GM18505 (cell line): ENCODE measurements at regions not wholly inside any gene's neighbourhood (a gene's known extent, or its start where the extent isn't known, plus 50 kb on each side); places are given as distances from the start of the nearest gene placed in this dataset.

Experiments
- ATAC-seq: cut with Tn5 transposase; IDR thresholded peaks from one replicate; pipeline ENCODE4 v1.9.1; 2021; ENCODE audit not compliant: unreplicated experiment
- POLR2A ChIP-seq: IDR thresholded peaks from 4 replicates; pipeline ENCODE4 v1.6.1; 2011; ENCODE audit warnings: borderline replicate concordance; ENCODE audit not compliant: insufficient read depth, insufficient read length; ENCODE audit errors: extremely low read depth

GRCh38 chr7:116443646-116444045 lies 55.9 kb upstream of the CAV2 start:
- no peak for TF ChIP-seq POLR2A
- ATAC-seq = no peak

DNA sequence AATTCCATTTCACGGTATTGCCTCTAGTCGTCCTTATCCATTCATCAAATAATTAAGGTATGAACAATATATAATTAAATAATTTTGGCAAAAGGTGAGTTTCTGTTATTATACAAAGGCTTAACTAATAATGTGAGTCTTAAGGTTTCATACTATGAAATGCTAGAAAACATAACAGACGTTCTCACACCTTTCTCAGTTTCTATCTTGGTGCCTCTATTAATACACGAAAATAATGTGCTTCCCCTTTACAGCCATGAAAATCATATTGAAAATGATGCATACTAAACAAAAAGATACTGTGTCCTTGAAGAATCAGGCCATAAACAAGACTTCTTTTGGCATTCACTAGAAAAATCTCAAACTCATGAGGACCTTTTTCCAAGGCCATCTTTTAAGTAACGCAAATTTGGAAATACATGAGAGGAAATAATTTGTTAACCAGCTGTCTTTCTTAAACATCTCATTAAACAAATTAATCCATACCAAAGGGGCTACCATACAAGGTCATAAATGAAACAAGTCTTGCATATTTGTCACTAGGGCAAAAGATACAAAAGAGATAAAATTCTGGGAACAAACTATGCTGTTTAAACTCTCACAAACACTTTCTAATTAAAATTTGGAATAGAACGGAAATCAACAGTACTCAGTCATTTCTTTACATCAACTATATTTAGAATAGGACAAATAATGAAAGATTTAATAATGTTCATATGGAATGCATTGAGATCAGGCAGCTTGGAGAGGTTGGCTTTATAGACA lies 53.9 kb upstream of the CAV2 start:
- no peak for ATAC-seq
- no peak for TF ChIP-seq POLR2A

DNA sequence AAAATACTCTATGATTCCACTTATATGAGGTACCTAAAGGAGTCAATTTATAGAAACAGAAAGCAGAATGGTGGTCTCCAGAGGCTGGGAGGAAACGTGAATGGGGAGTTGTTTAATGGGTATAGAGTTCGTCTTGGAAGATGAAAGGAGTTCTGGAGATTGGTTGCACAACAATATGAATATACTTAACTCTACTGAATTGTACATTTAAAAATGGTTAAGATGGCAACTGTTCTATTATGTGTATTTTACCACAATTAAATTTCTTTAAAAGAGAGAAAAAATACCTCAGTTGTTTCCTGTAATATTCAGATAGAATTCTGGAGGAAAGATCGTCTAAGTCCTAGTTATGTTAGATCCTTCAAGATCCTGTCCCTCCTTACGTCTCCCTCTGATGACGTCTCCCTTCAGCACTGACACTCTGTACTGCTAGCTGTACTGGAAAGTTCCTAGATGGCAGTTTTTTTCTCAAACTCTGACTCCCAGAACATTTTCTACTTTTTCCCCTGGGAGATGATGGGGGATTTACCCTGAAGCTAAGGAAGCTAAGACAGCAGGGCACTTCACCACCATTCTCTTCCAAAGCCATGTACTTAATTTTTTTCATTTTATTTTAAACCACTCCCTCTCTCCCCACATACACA lies 53.2 kb upstream of the CAV2 start:
- no peak for TF ChIP-seq POLR2A
- no peak for ATAC-seq

DNA sequence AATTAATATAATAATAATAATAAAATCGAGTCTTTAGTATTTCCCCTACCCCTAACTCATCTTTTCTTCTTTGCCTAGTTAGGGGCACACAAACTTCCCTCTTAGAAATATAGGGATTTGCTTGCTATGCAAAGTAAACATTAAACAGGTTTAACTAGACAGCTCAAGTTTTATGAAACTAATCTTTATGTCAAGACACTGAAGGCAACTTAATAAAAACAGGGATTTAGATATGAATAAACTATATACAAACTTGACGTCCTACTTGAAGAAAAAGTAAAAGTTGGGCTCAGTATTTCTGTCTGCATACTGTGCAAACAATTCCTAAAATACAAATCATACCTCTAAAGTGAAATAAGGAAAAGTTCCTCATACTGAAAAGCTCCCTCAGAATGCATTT lies 52.1 kb upstream of the CAV2 start:
- ATAC-seq = no peak

DNA sequence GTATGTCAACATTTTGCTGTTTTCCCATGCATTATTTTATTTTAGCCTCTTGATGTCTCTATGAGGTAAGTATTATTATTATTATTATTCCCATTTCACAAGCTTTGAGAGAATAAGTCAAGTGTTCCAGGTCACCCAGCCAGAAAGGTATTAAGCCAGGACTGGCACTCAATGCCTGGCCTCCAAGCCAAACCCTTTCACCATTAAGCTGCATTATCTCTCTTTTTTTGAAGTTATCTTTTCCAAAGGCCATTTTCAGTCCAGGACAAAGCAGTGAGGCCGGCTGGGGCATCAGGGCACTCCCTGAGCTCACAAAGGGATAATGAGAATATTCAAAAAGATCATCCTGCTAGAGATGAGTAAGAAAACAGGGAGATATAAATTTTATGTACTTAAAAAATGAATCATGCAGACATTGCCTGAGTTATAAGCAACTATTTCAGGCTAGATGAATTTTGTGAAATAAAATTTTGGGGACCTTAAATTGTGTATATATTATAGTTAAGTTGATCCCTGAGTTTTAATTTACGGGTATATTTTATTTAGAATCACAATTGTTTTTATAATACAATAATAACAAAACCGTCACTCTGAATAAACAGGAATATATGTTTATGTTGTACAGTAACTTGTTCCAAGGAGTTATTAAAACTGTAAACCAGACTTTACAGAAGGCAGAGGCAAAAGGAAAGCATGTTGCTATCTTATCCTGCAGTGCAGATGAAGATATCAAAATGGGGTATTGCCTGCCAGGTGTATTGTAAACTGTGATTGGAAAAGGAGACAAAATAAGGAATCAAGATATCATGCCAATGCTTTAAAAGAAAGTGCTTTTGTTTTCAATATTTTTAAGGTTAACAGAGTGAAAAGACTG lies 51.3 kb upstream of the CAV2 start:
- no peak for ATAC-seq
- TF ChIP-seq POLR2A = no peak

More for the DNA sequence above, 52.1 kb upstream of the CAV2 start:
- TF ChIP-seq POLR2A = no peak

- no peak for ATAC-seq
- no peak for TF ChIP-seq POLR2A
These were observed 50.1 kb upstream of the CAV2 start for GRCh38 chr7:116449441-116449840.
